ENCODE measurements at regions not wholly inside any gene's neighbourhood (a gene's known extent, or its start where the extent isn't known, plus 50 kb on each side); places are given as distances from the start of the nearest gene placed in this dataset.
"Not testable (repeated sequence)": the region's sequence is repeated elsewhere in the genome, so short reads cannot be mapped to it uniquely, and the experiment has no call there.

GRCh38 chr6:144660561-144661115, 375.5 kb downstream of the UTRN start:
- DNase-seq: no peak

DNA sequence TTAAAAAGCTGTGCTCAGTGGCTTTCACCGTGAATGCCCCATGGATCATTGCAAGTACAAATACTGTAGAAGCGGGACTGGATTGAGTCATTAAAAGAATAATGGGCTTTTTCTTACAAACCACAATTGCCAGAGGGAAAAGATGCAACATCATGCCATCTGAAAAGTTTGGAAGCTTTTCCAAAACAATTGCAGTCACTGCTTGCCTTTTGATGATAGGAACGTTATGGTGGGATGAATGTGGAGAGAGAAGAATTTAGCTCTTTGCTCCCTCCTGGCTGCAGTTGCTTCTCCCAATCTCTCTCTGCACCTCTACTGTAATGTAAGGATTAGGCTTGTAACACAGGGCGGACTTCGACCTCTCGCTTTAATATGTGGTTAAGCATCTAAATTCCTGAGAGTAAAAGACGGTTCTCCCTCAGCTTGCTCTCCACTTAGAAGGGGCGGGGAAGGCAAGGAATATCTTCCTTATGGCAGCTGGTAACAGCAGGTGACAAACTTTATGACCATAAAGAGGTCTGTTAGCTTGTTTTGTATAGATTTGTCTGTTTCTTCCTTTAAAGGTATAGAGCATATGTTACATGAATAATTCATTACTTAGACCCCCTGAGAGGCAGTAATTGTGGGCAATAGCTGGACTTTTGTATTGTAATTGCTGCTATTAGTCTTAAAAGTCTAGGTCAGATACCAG, 376.1 kb downstream of the UTRN start:
- no peak for DNase-seq

DNA sequence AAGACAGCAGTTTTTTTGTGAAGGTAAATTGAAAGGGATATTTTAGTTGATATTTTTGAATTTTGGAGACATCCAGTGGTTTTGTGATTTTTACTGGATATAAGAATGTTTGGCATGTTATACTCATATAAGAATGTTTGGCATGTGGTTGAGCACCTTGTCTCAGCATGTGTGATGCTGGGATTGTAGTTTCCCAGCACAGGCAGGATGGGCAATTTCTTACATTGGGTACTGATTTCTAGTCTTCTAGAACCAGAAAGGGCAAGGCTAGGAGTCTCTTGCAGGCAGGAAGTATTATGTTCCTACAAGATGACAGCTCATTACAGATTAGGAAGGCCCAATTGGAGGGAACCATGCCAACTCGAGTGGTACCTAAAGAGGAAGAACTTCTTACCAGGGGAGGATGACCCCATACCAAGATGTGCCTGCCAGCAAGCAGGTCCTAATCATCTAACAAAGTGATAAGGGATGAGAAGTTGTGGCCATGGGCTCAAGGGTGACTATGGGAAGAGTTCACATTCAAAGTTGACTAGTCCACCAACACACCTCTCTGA, 377.8 kb downstream of the UTRN start:
- no peak for DNase-seq

GRCh38 chr6:144664281-144664680, 379.1 kb downstream of the UTRN start:
- DNase-seq: no peak

GRCh38 chr6:144664947-144665346, 379.8 kb downstream of the UTRN start:
- no peak for DNase-seq

DNA sequence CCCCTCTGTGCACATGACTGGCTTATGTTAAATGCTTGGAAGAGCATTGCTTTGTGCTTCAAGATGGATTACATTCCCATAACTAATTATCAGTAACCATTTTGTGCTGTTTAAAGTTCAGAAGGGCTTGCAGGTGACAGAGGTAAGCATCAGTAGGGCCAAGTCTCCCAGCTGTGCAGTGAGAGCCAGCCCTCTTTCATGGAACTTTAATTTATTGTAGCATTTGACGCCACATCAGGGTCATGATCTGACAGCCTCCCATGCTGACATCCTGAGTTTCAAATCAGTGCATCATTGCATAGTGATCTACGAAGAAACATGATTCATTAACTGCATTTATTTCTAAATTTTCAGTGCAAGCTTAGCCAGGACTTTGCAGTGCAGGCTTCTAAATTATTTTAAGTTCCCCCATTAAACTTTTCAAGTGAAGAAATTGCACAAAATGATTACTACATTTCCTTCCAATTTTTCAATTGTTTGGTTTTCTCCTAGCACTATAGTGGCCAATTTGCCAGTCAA, 380.9 kb downstream of the UTRN start:
- no peak for DNase-seq

DNA sequence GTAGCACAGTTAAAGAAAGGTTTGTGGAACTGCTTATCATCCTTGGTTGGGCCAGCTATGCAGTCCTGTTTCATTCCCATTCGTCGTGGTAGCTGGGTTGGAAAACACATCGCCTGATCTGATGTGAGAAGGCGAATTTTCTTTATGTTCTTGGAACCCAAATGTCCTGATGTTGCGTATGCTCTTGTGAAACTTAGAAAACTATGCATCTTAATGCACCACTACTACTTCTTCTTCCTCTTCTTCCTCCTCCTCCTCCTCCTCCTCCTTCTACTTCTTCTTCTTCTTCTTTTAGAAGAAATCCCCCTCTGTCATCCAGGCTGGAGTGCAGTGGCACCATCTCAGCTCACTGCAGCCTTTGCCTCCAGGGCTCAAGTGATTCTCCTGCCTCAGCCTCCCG, 381.6 kb downstream of the UTRN start:
- no peak for DNase-seq

GRCh38 chr6:144667532-144668503, 382.7 kb downstream of the UTRN start:
- DNase-seq: no peak

GRCh38 chr6:144670259-144670658, 385.1 kb downstream of the UTRN start:
- not testable (repeated sequence) for DNase-seq

- DNase-seq: no peak
These were observed 388.7 kb downstream of the UTRN start for GRCh38 chr6:144673807-144674206.

DNA sequence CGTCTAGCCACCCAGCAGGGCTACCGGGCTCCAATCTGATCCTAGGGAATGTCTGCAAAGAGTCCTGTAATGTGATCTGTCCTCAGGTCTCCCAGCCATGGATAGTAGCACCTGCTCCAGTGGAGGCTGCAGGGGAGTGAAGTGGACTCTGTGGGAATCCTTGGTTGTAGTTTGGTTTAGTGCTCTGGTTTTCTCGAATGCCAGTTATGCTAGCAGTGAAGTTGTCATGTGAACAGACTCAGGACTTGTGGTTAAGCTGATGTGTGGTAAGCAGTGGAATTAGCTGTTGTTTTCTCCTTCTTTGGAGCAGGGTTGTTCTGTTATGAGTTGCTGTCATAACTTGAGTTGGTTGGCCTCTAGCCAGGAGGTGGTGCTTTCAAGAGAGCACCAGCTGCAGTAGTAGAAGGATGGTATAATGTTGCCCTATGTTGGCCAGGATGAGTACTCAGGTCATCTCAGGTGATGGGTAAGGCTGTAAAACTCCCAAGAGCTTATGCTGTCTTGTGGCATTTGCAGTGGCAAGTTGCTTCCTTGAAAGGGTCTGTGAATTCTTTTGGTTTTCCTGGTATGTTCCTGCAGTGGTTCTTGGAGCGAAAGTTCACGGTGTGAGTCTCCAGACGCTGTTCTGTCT, 390.2 kb downstream of the UTRN start:
- DNase-seq: no peak

GRCh38 chr6:144676310-144676709, 391.2 kb downstream of the UTRN start:
- not testable (repeated sequence) for DNase-seq

DNA sequence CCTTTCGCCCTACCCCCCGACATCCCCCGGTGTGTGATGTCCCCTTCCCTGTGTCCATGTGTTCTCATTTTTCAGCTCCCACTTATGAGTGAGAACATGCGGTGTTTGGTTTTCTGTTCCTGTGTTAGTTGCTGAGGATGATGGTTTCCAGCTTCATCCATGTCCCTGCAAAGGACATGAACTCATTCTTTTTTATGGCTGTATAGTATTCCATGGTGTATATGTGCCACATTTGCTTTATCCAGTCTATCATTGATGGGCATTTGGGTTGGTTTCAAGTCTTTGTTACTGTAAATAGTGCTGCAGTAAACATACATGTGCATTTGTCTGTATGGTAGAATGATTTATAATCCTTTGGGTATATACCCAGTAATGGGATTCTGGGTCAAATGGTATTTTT, 392.1 kb downstream of the UTRN start:
- DNase-seq: not testable (repeated sequence)

GRCh38 chr6:144678844-144679243, 393.7 kb downstream of the UTRN start:
- no peak for DNase-seq

DNA sequence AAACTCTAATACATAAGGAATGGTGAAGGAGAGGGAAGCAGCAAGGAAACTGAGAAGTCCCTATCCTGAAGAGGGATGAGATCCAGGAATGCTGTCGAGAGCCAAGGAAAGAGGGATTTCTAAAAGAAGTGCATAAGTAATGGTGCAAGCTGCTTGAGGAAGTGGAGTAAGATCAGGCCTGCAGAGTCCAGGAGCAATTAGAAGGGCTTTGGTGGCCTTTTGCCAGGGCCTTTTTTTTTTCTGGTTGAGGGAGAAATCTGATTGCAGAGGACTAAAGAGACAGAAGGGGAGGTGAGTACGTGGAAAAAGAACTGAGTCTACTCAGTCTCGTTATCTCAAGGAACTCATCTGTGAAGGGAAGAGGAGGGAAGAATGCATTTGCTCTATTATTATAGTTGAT, 396.2 kb downstream of the UTRN start:
- DNase-seq: no peak

- no peak for DNase-seq
These were observed 398.3 kb downstream of the UTRN start for GRCh38 chr6:144683216-144684070.

DNA sequence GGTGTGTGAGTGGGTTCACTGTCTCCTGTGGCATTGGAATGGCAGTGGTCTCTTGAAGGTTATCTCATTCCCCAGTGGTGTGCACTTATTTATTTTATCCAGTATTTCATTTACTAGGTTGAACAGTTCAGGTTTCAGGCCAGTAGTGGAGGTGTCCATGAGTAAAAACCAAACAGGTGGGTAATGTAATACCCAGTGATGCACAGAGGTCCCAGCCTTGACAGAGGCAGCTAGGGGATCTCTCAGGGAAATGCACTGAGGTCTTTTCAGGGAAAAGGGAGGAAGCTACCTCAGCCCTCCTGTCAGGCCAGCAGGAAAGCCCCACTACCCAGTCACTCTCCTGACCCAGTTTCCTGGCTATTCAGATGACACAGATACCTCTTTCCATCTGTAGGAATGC, 403.6 kb downstream of the UTRN start:
- no peak for DNase-seq

- no peak for DNase-seq
These were observed 404.4 kb downstream of the UTRN start for GRCh38 chr6:144689503-144690040.

GRCh38 chr6:144690133-144690532, 405.0 kb downstream of the UTRN start:
- DNase-seq: no peak

GRCh38 chr6:144690666-144691065, 405.5 kb downstream of the UTRN start:
- no peak for DNase-seq

- not testable (repeated sequence) for DNase-seq
These were observed 406.9 kb downstream of the UTRN start for GRCh38 chr6:144692050-144692449.

All from activated gamma-delta T cell (primary cell).